Stimulated activated CD4-positive, alpha-beta T cell treated with anti-CD3 and anti-CD28 coated beads, TNF-alpha, amount 100 ng/mL, for 48 hours (primary cell): ENCODE measurements at regions not wholly inside any gene's neighbourhood (a gene's known extent, or its start where the extent isn't known, plus 50 kb on each side); places are given as distances from the start of the nearest gene placed in this dataset.
A peak's percentile ranks its signal among the peaks of the same experiment; 100 is the strongest.

Experiments
- DNase-seq, 3 donors: peaks; one replicate each; pipeline ENCODE4 v3.0.0-alpha.2; 2020; ENCODE audit warnings: low read depth in 3 of 3

- no peak for DNase-seq
Measured at GRCh38 chr14:22052795-22053194, 379.2 kb upstream of the OR4E1 start.

- no peak for DNase-seq
Measured at GRCh38 chr14:22047115-22047514, 373.5 kb upstream of the OR4E1 start.

- DNase-seq: no peak
Measured at GRCh38 chr14:22046063-22046462, 372.4 kb upstream of the OR4E1 start.

- DNase-seq: no peak
Measured at GRCh38 chr14:22044193-22044592, 370.6 kb upstream of the OR4E1 start.

GRCh38 chr14:22040781-22041125 lies 367.1 kb upstream of the OR4E1 start:
- no peak for DNase-seq

GRCh38 chr14:22039938-22040780 lies 366.5 kb upstream of the OR4E1 start:
- DNase-seq: peak in 1 of 3 donors; percentile 11

GRCh38 chr14:22036541-22037239 lies 363.1 kb upstream of the OR4E1 start:
- DNase-seq: no peak

GRCh38 chr14:22026527-22026926 lies 352.9 kb upstream of the OR4E1 start:
- DNase-seq: no peak

- DNase-seq: no peak
Measured at GRCh38 chr14:22025879-22026278, 352.3 kb upstream of the OR4E1 start.

GRCh38 chr14:22024137-22024536 lies 350.5 kb upstream of the OR4E1 start:
- no peak for DNase-seq

- DNase-seq: no peak
Measured at GRCh38 chr14:22018890-22019289, 345.3 kb upstream of the OR4E1 start.

- DNase-seq: no peak
Measured at GRCh38 chr14:22012452-22012851, 338.8 kb upstream of the OR4E1 start.

- DNase-seq: no peak
Measured at GRCh38 chr14:22011253-22011642, 337.6 kb upstream of the OR4E1 start.

GRCh38 chr14:22010545-22011252 lies 337.1 kb upstream of the OR4E1 start:
- no peak for DNase-seq

- DNase-seq: no peak
Measured at GRCh38 chr14:22008766-22009165, 335.1 kb upstream of the OR4E1 start.

- no peak for DNase-seq
Measured at GRCh38 chr14:22007784-22008412, 334.3 kb upstream of the OR4E1 start.

GRCh38 chr14:22007363-22007762 lies 333.7 kb upstream of the OR4E1 start:
- DNase-seq: no peak

- DNase-seq: no peak
Measured at GRCh38 chr14:22003461-22003860, 329.8 kb upstream of the OR4E1 start.

- DNase-seq: peak; percentile 37 to 65 (median 58)
Measured at GRCh38 chr14:22002860-22003284, 329.3 kb upstream of the OR4E1 start.

- no peak for DNase-seq
Measured at GRCh38 chr14:21999402-21999801, 325.8 kb upstream of the OR4E1 start.

- no peak for DNase-seq
Measured at GRCh38 chr14:21997300-21997699, 323.7 kb upstream of the OR4E1 start.

GRCh38 chr14:21995332-21995731 lies 321.7 kb upstream of the OR4E1 start:
- no peak for DNase-seq
